ENCODE measurements at regions not wholly inside any gene's neighbourhood (a gene's known extent, or its start where the extent isn't known, plus 50 kb on each side); places are given as distances from the start of the nearest gene placed in this dataset.

DNA sequence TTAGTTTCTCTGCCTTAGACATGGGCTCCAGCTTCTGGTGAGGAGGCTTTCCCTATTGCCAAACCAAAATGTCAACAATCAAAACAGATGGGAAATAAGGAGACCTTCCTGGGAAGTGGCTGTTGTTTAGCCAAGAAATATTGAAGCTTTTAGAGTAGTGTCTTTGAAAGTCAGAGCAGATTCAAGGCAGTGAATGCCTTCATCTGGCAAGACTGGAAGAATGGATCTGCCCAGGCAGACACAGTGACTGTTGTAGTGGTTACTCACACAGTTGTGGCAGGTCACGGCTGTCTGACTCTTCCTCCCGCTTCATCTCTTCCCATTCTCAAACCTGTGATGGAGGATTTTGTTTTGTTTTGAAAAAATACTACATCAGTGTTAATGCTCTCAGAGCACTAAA is 154.1 kb upstream of the ADO start:
- Histone ChIP-seq H3K36me3 (ENCODE audit: control insufficient read depth in 4 of 4, insufficient read depth in 4 of 4, low read length in 4 of 4) (no peaks in the 10 kb centered on the region), H3K4me3 (no peak overlapping the region), H3K9me3 (ENCODE audit: control insufficient read depth in 4 of 4, insufficient read depth in 3 of 4, low read length in 3 of 4) (peaks cover 0 to 3% (median 0%) of the 10 kb centered on the region in 4 donors), H3K9ac (ENCODE audit: insufficient read depth in 1 of 2, low read length in 2 of 2) (no peak overlapping the region), H3K4me1 (ENCODE audit: control insufficient read depth in 5 of 5, insufficient read depth in 5 of 5, low read length in 5 of 5) (peaks cover 0 to 3% (median 0%) of the 10 kb centered on the region in 5 donors), H3K27ac (ENCODE audit: low read depth in 1 of 2, low read length in 1 of 2) (no peak overlapping the region), H3K27me3 (ENCODE audit: control insufficient read depth in 3 of 3, insufficient read depth in 3 of 3, low read length in 2 of 3) (no peaks in the 10 kb centered on the region)
- no peak for ATAC-seq (ENCODE audit: insufficient read depth, low FRiP score)
- no peak for DNase-seq
- WGBS, 2 donors = 97 to 100% methylated on average over 2 of the region's 2 CpGs
- TF ChIP-seq CTCF (IDR thresholded peaks at IDR 0.05; ENCODE audit: control extremely low read depth, extremely low read depth) = no peak

- no peak for TF ChIP-seq CTCF (IDR thresholded peaks at IDR 0.05; ENCODE audit: control extremely low read depth, extremely low read depth)
- Histone ChIP-seq H3K27ac (ENCODE audit: low read depth in 1 of 2, low read length in 1 of 2) (no peak overlapping the region), H3K36me3 (ENCODE audit: control insufficient read depth in 4 of 4, insufficient read depth in 4 of 4, low read length in 4 of 4) (no peaks in the 10 kb centered on the region), H3K27me3 (ENCODE audit: control insufficient read depth in 3 of 3, insufficient read depth in 3 of 3, low read length in 2 of 3) (no peaks in the 10 kb centered on the region), H3K4me3 (no peak overlapping the region), H3K9me3 (ENCODE audit: control insufficient read depth in 4 of 4, insufficient read depth in 3 of 4, low read length in 3 of 4) (peaks cover 0 to 3% (median 0%) of the 10 kb centered on the region in 4 donors), H3K9ac (ENCODE audit: insufficient read depth in 1 of 2, low read length in 2 of 2) (no peak overlapping the region), H3K4me1 (ENCODE audit: control insufficient read depth in 5 of 5, insufficient read depth in 5 of 5, low read length in 5 of 5) (peaks cover 0 to 3% (median 0%) of the 10 kb centered on the region in 5 donors)
- ATAC-seq (ENCODE audit: insufficient read depth, low FRiP score) (no peak), DNase-seq (no peak)
- WGBS, 2 donors = 66 to 83% methylated on average over 2 of the region's 2 CpGs
Observed at GRCh38 chr10:62651341-62651740, 153.2 kb upstream of the ADO start.

- Histone ChIP-seq H3K9me3 (ENCODE audit: control insufficient read depth in 4 of 4, insufficient read depth in 3 of 4, low read length in 3 of 4) (peaks cover 0 to 3% (median 0%) of the 10 kb centered on the region in 4 donors), H3K9ac (ENCODE audit: insufficient read depth in 1 of 2, low read length in 2 of 2) (no peak overlapping the region), H3K4me1 (ENCODE audit: control insufficient read depth in 5 of 5, insufficient read depth in 5 of 5, low read length in 5 of 5) (peaks cover 0 to 6% (median 0%) of the 10 kb centered on the region in 5 donors), H3K27me3 (ENCODE audit: control insufficient read depth in 3 of 3, insufficient read depth in 3 of 3, low read length in 2 of 3) (no peaks in the 10 kb centered on the region), H3K27ac (ENCODE audit: low read depth in 1 of 2, low read length in 1 of 2) (no peak overlapping the region), H3K4me3 (no peak overlapping the region), H3K36me3 (ENCODE audit: control insufficient read depth in 4 of 4, insufficient read depth in 4 of 4, low read length in 4 of 4) (no peaks in the 10 kb centered on the region)
- DNase-seq = no peak
- WGBS, 2 donors = 78 to 88% methylated on average over 2 of the region's 2 CpGs
- ATAC-seq (ENCODE audit: insufficient read depth, low FRiP score) = no peak
- TF ChIP-seq CTCF (IDR thresholded peaks at IDR 0.05; ENCODE audit: control extremely low read depth, extremely low read depth) = no peak
Observed at GRCh38 chr10:62652114-62652513, 152.4 kb upstream of the ADO start.

DNA sequence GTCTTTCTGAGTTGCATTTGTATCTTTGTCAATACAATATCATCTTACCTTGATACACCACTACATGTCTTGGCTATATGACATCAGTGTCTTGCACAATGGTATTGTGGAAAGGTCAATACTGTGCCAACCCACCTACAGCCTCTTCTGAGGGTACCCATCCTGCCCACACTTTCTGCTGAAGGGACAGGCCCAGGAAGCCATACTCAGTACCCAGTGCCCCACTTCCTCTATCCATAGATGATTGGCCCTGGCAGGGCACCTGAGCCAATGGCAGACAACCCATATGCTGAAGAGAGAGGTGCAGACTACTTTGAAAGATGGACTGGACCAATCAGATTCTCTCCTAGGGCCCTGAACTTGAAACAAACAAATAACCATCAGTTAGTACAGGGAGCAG is 152.0 kb upstream of the ADO start:
- H3K27me3 ChIP-seq (ENCODE audit: control insufficient read depth in 3 of 3, insufficient read depth in 3 of 3, low read length in 2 of 3) = no peaks in the 10 kb centered on the region
- H3K27ac ChIP-seq (ENCODE audit: low read depth in 1 of 2, low read length in 1 of 2) = no peak overlapping the region
- no peak for DNase-seq
- no peak overlapping the region for H3K9ac ChIP-seq (ENCODE audit: insufficient read depth in 1 of 2, low read length in 2 of 2)
- no peaks in the 10 kb centered on the region for H3K36me3 ChIP-seq (ENCODE audit: control insufficient read depth in 4 of 4, insufficient read depth in 4 of 4, low read length in 4 of 4)
- TF ChIP-seq CTCF (IDR thresholded peaks at IDR 0.05; ENCODE audit: control extremely low read depth, extremely low read depth) = no peak
- H3K4me3 ChIP-seq = no peak overlapping the region
- H3K9me3 ChIP-seq (ENCODE audit: control insufficient read depth in 4 of 4, insufficient read depth in 3 of 4, low read length in 3 of 4) = peaks cover 0 to 5% (median 0%) of the 10 kb centered on the region in 4 donors
- no peak for ATAC-seq (ENCODE audit: insufficient read depth, low FRiP score)
- peaks cover 0 to 7% (median 0%) of the 10 kb centered on the region in 5 donors for H3K4me1 ChIP-seq (ENCODE audit: control insufficient read depth in 5 of 5, insufficient read depth in 5 of 5, low read length in 5 of 5)
